K562 (cell line): ENCODE measurements at regions not wholly inside any gene's neighbourhood (a gene's known extent, or its start where the extent isn't known, plus 50 kb on each side); places are given as distances from the start of the nearest gene placed in this dataset.
A peak's percentile ranks its signal among the peaks of the same experiment; 100 is the strongest.
"Not testable (repeated sequence)": the region's sequence is repeated elsewhere in the genome, so short reads cannot be mapped to it uniquely, and the experiment has no call there.

Experiments used
- ATAC-seq: fragments of 200-7000 bp; cut with Tn5 transposase; 3 replicates; pipeline ENCODE4 v1.9.1; 2020; ENCODE audit warnings: moderate library complexity
- BruUV-seq: library from RNA; stranded (reverse); fragments of 400-500 nt; replicated peaks from 2 replicates; lab custom pipeline; 2021; lab: Mats Ljungman, UMichigan
- CTCF ChIA-PET: fragments of 300-600 bp; formaldehyde crosslinking; extraction: SDS; loops from one replicate; lab custom pipeline; 2021; ENCODE audit warnings: low intra/inter-chr PET ratio; lab: Yijun Ruan, JAX
- POLR2A ChIA-PET: fragments of 300-600, 350-650 bp; sonication (Branson Sonifier 250); formaldehyde crosslinking; extraction: SDS; loops from one replicate; lab custom pipeline; 2021; ENCODE audit warnings: antibody characterized with exemption, inconsistent platforms; lab: Yijun Ruan, JAX
- DNase-seq, 4 experiments: peaks; one replicate each; pipeline versions ENCODE4 v3.0.0 to v3.0.0-alpha.2; 2011 to 2018; ENCODE audit warnings: low spot score in 3 of 4, mixed read lengths in 3 of 4; ENCODE audit errors: extremely low read depth in 1 of 4
- FAIRE-seq: peaks from 2 replicates; lab custom pipeline; 2011; peaks lifted over from hg19 to GRCh38; lab: Jason Lieb, UNC
- H2AFZ ChIP-seq: 2 replicates; pipeline ENCODE4 v1.6.0; 2011; ENCODE audit warnings: low read depth, low read length, control low read depth, inconsistent platforms
- H3K27ac ChIP-seq: fragments of 200-600 bp; 3 replicates; pipeline ENCODE4 v1.8.0; 2011; ENCODE audit warnings: low read depth, mild to moderate bottlenecking, control low read depth, inconsistent platforms, low read length, moderate library complexity, mixed read lengths; ENCODE audit errors: extremely low read depth
- H3K27me3 ChIP-seq, 2 experiments: fragments of 300-600 bp in 1 of 2; 2 replicates in 1 of 2; 3 replicates in 1 of 2; pipeline versions ENCODE4 v1.6.0 to v1.8.0; 2011; ENCODE audit warnings: inconsistent platforms in 2 of 2, low read length in 2 of 2, mild to moderate bottlenecking in 1 of 2, mixed read lengths in 1 of 2, moderate library complexity in 1 of 2; ENCODE audit not compliant: control insufficient read depth in 2 of 2, insufficient read depth in 2 of 2
- H3K36me3 ChIP-seq: fragments of 300-600 bp; 3 replicates; pipeline ENCODE4 v1.8.0; 2011; ENCODE audit warnings: mild to moderate bottlenecking, low read length, inconsistent platforms; ENCODE audit not compliant: control insufficient read depth, insufficient read depth
- H3K4me1 ChIP-seq, 2 experiments: fragments of 200-600 bp in 1 of 2; replicated peaks in 1 of 2; 2 replicates in 1 of 2; 3 replicates in 1 of 2; pipeline versions ENCODE4 v1.5.1 to v1.8.0; 2011; ENCODE audit warnings: inconsistent platforms in 2 of 2, low read length in 2 of 2, mild to moderate bottlenecking in 1 of 2, mixed read lengths in 1 of 2, moderate library complexity in 1 of 2; ENCODE audit not compliant: control insufficient read depth in 2 of 2, insufficient read depth in 2 of 2
- H3K4me2 ChIP-seq: 2 replicates; pipeline ENCODE4 v1.6.1; 2011; ENCODE audit warnings: low read length, control low read depth, inconsistent platforms, mixed read lengths; ENCODE audit not compliant: insufficient read depth
- H3K4me3 ChIP-seq: fragments of 200-600 bp; sonication (generic), shearing (Covaris generic); 2 replicates; pipeline ENCODE4 v1.5.1; 2016; ENCODE audit warnings: control low read depth, inconsistent platforms
- H3K79me2 ChIP-seq: fragments of 200-600 bp; 3 replicates; pipeline ENCODE4 v1.8.0; 2011; ENCODE audit warnings: low read length, inconsistent platforms; ENCODE audit not compliant: control insufficient read depth, insufficient read depth
- H3K9ac ChIP-seq, 2 experiments: 2 replicates each; pipeline versions ENCODE4 v1.6.0 to v1.6.1; 2011; ENCODE audit warnings: low read depth in 2 of 2, low read length in 2 of 2, control low read depth in 1 of 2, inconsistent platforms in 1 of 2, mild to moderate bottlenecking in 1 of 2, mixed read lengths in 1 of 2; ENCODE audit not compliant: insufficient read depth in 1 of 2
- H3K9me1 ChIP-seq: one replicate; pipeline ENCODE4 v1.6.0; 2011; ENCODE audit warnings: inconsistent platforms, mild to moderate bottlenecking, low read length, moderate library complexity; ENCODE audit not compliant: control insufficient read depth, insufficient read depth
- H3K9me3 ChIP-seq: replicated peaks from 2 replicates; pipeline ENCODE4 v1.5.1; 2011; ENCODE audit warnings: low read depth, low read length, inconsistent platforms; ENCODE audit not compliant: control insufficient read depth, insufficient read depth
- H4K20me1 ChIP-seq: replicated peaks from 2 replicates; pipeline ENCODE4 v1.6.1; 2011; ENCODE audit warnings: low read length, inconsistent platforms, mixed read lengths; ENCODE audit not compliant: control insufficient read depth, insufficient read depth
- C11orf30 ChIP-seq: fragments of 450-650 bp; IDR thresholded peaks from 2 replicates; pipeline ENCODE4 v1.6.1; 2016; ENCODE audit warnings: low read depth, mild to moderate bottlenecking
- ZNF175 ChIP-seq: fragments of 200-800 bp; sonication (Bioruptor generic); IDR thresholded peaks from 2 replicates; pipeline ENCODE4 v1.6.1; 2016; ENCODE audit warnings: low read depth, mild to moderate bottlenecking, missing genetic modification characterization, missing compliant biosample characterization
- ZNF316 ChIP-seq: fragments of 450-650 bp; IDR thresholded peaks from 2 replicates; pipeline ENCODE4 v1.6.1; 2016
- ZNF57 ChIP-seq: fragments of 450-650 bp; formaldehyde crosslinking; IDR thresholded peaks from 2 replicates; pipeline ENCODE4 v1.4.0; 2020; ENCODE audit warnings: mild to moderate bottlenecking, moderate library complexity
- WGBS: fragments of 100-300 bp; shearing (Covaris generic); methylation state at CpG from one replicate; pipeline ENCODE4 v1.1.6; 2016; ENCODE audit warnings: low coverage, mixed read lengths; ENCODE audit not compliant: insufficient coverage; ENCODE audit errors: missing lambda C conversion rate; 5-methylcytosine and 5-hydroxymethylcytosine counted together
- in situ Hi-C: fragments of 300-500 bp; cut with MboI; formaldehyde crosslinking; loops from 4 replicates; pipeline ENCODE4 v1.15.0; 2018; ENCODE audit warnings: inconsistent platforms, mixed read lengths
- intact Hi-C: fragments of 100-400 bp; cut with micrococcal nuclease; formaldehyde crosslinking; loops from 2 replicates; pipeline ENCODE4 v1.14.2; 2022

- H3K79me2 ChIP-seq, in situ Hi-C loops, BruUV-seq, H3K9me3 ChIP-seq, H3K4me2 ChIP-seq, H3K9me1 ChIP-seq, H3K27ac ChIP-seq, CTCF ChIA-PET, H3K9ac ChIP-seq, intact Hi-C loops, H2AFZ ChIP-seq, DNase-seq, H3K36me3 ChIP-seq, H3K4me1 ChIP-seq, H3K27me3 ChIP-seq, H3K4me3 ChIP-seq, POLR2A ChIA-PET, ATAC-seq, FAIRE-seq, H4K20me1 ChIP-seq: not testable (repeated sequence)
- WGBS, result 0% methylated on average over 2 of the region's 2 CpGs
- TF ChIP-seq C11orf30 (0 out of 2 replicates have a peak, but pooled peaks have one; percentile 7), ZNF316 (peak; percentile 40; the same call in 1 of the 2 replicates)
These were observed 255.9 kb downstream of the TDRD15 start for GRCh38 chr2:21379668-21380067.

GRCh38 chr2:21381421-21381820 is 257.7 kb downstream of the TDRD15 start:
- H3K27ac ChIP-seq, result no peak overlapping the region
- intact Hi-C loops, result no loop called here
- in situ Hi-C loops, result no loop called here
- no peaks in the 10 kb centered on the region for H4K20me1 ChIP-seq
- TF ChIP-seq ZNF57 (CRISPR knock-in tag) (no peak), ZNF175 (CRISPR knock-in tag) (no peak)
- ChIA-PET CTCF (no interaction called here), POLR2A (no interaction called here)
- H3K4me1 ChIP-seq, result no peaks in the 10 kb centered on the region
- no peak for DNase-seq
- H3K27me3 ChIP-seq, result no peaks in the 10 kb centered on the region
- H3K9me1 ChIP-seq, result no peaks in the 10 kb centered on the region
- H3K9ac ChIP-seq, result no peak overlapping the region
- ATAC-seq, result no peak
- H3K9me3 ChIP-seq, result no peaks in the 10 kb centered on the region
- no TSS peak for BruUV-seq
- no peaks in the 10 kb centered on the region for H3K36me3 ChIP-seq
- no peak overlapping the region for H2AFZ ChIP-seq
- no peak overlapping the region for H3K4me3 ChIP-seq
- no peak for FAIRE-seq
- WGBS, result 3% methylated on average over 4 of the region's 4 CpGs
- H3K4me2 ChIP-seq, result no peak overlapping the region
- H3K79me2 ChIP-seq, result no peaks in the 10 kb centered on the region
